ENCODE measurements at regions not wholly inside any gene's neighbourhood (a gene's known extent, or its start where the extent isn't known, plus 50 kb on each side); places are given as distances from the start of the nearest gene placed in this dataset.

- TF ChIP-seq POLR2A (IDR thresholded peaks at IDR 0.05; ENCODE audit: low read length) (no peak), GATA1 (IDR thresholded peaks at IDR 0.05; ENCODE audit: low read depth, low read length) (no peak)
Observed at GRCh38 chr12:25853316-25854095, 105.0 kb upstream of the RASSF8 start.

All from erythroblast (primary cell).